Fibroblast of lung (primary cell): ENCODE measurements at regions not wholly inside any gene's neighbourhood (a gene's known extent, or its start where the extent isn't known, plus 50 kb on each side); places are given as distances from the start of the nearest gene placed in this dataset.

ENCODE experiments used
- DNase-seq, 2 donors: peaks; one replicate each; pipeline versions ENCODE4 v3.0.0 to v3.0.0-alpha.2; 2010; ENCODE audit warnings: low read depth in 2 of 2
- H2AFZ ChIP-seq: 2 replicates; pipeline ENCODE4 v1.5.1; 2012; ENCODE audit warnings: low read length, control low read depth, inconsistent platforms
- H3K27ac ChIP-seq: 2 replicates; pipeline ENCODE4 v1.5.1; 2011; ENCODE audit warnings: low read length, control low read depth; ENCODE audit not compliant: insufficient read depth
- H3K27me3 ChIP-seq: 2 replicates; pipeline ENCODE4 v1.5.1; 2011; ENCODE audit warnings: mild to moderate bottlenecking, low read length; ENCODE audit not compliant: control insufficient read depth, insufficient read depth
- H3K36me3 ChIP-seq: 2 replicates; pipeline ENCODE4 v1.5.1; 2011; ENCODE audit warnings: low read length; ENCODE audit not compliant: control insufficient read depth, insufficient read depth
- H3K4me1 ChIP-seq: 2 replicates; pipeline ENCODE4 v1.5.1; 2011; ENCODE audit warnings: low read length; ENCODE audit not compliant: control insufficient read depth, insufficient read depth; ENCODE audit errors: extremely low read depth
- H3K4me2 ChIP-seq: 2 replicates; pipeline ENCODE4 v1.5.1; 2011; ENCODE audit warnings: low read length, control low read depth; ENCODE audit not compliant: insufficient read depth; ENCODE audit errors: extremely low read depth
- H3K4me3 ChIP-seq, 4 experiments: fragments of 200-600 bp in 1 of 4; sonication (generic) in 1 of 4; replicated peaks in 1 of 4; 2 replicates each; pipeline ENCODE4 v1.5.1; 2011 to 2016; ENCODE audit warnings: low read length in 4 of 4, low read depth in 3 of 4, mild to moderate bottlenecking in 3 of 4, control low read depth in 2 of 4, inconsistent platforms in 1 of 4, mixed read lengths in 1 of 4; ENCODE audit not compliant: insufficient read depth in 1 of 4; ENCODE audit errors: control extremely low read depth in 1 of 4
- H3K79me2 ChIP-seq: 2 replicates; pipeline ENCODE4 v1.5.1; 2012; ENCODE audit warnings: mild to moderate bottlenecking, low read length, inconsistent platforms; ENCODE audit not compliant: control insufficient read depth, insufficient read depth
- H3K9ac ChIP-seq: 2 replicates; pipeline ENCODE4 v1.5.1; 2011; ENCODE audit warnings: mild to moderate bottlenecking, low read length, control low read depth; ENCODE audit not compliant: insufficient read depth
- H3K9me3 ChIP-seq: 2 replicates; pipeline ENCODE4 v1.5.1; 2012; ENCODE audit warnings: low read depth, low read length; ENCODE audit not compliant: control insufficient read depth, insufficient read depth
- H4K20me1 ChIP-seq: 2 replicates; pipeline ENCODE4 v1.5.1; 2011; ENCODE audit warnings: low read length; ENCODE audit not compliant: control insufficient read depth, insufficient read depth; ENCODE audit errors: extremely low read depth
- CTCF ChIP-seq, 2 donors: IDR thresholded peaks in 1 of 2; conservative IDR thresholded peaks in 1 of 2; 1 replicate in 1 of 2; 2 replicates in 1 of 2; pipeline ENCODE4 v1.5.1; 2011 to 2012; ENCODE audit warnings: low read length in 2 of 2, control low read depth in 1 of 2, inconsistent platforms in 1 of 2, low read depth in 1 of 2, mild to moderate bottlenecking in 1 of 2
- EZH2 ChIP-seq: IDR thresholded peaks from 2 replicates; pipeline ENCODE4 v1.5.1; 2012; ENCODE audit warnings: low read length, control low read depth, mild to moderate bottlenecking; ENCODE audit errors: missing control alignments

GRCh38 chr7:34365011-34365410 lies 293.0 kb upstream of the NPSR1 start:
- Histone ChIP-seq H3K27ac (no peak overlapping the region), H3K4me1 (no peaks in the 10 kb centered on the region), H3K9ac (no peak overlapping the region), H4K20me1 (no peaks in the 10 kb centered on the region), H2AFZ (no peak overlapping the region), H3K4me3 (no peak overlapping the region), H3K4me2 (no peak overlapping the region), H3K79me2 (no peaks in the 10 kb centered on the region), H3K36me3 (no peaks in the 10 kb centered on the region), H3K9me3 (no peaks in the 10 kb centered on the region), H3K27me3 (no peaks in the 10 kb centered on the region)
- DNase-seq: no peak
- TF ChIP-seq EZH2 (no peak), CTCF (conservative IDR thresholded peaks at IDR 0.05 in 1 of 2, IDR thresholded peaks at IDR 0.05 in 1 of 2; ENCODE audit: low read depth in 1 of 2, low read length in 2 of 2) (no peak)

GRCh38 chr7:34365611-34366010 lies 292.4 kb upstream of the NPSR1 start:
- Histone ChIP-seq H3K4me2 (no peak overlapping the region), H4K20me1 (no peaks in the 10 kb centered on the region), H3K4me1 (no peaks in the 10 kb centered on the region), H3K27ac (no peak overlapping the region), H3K4me3 (no peak overlapping the region), H3K36me3 (no peaks in the 10 kb centered on the region), H3K9me3 (no peaks in the 10 kb centered on the region), H3K9ac (no peak overlapping the region), H2AFZ (no peak overlapping the region), H3K27me3 (no peaks in the 10 kb centered on the region), H3K79me2 (no peaks in the 10 kb centered on the region)
- no peak for DNase-seq
- TF ChIP-seq EZH2: no peak

- TF ChIP-seq EZH2 (no peak), CTCF (conservative IDR thresholded peaks at IDR 0.05 in 1 of 2, IDR thresholded peaks at IDR 0.05 in 1 of 2; ENCODE audit: low read depth in 1 of 2, low read length in 2 of 2) (no peak)
- no peaks in the 10 kb centered on the region for H3K9me3 ChIP-seq
- H3K9ac ChIP-seq: no peak overlapping the region
- H3K27me3 ChIP-seq: no peaks in the 10 kb centered on the region
- H3K4me3 ChIP-seq: no peak overlapping the region
- no peaks in the 10 kb centered on the region for H3K4me1 ChIP-seq
- DNase-seq: no peak
- H3K36me3 ChIP-seq: no peaks in the 10 kb centered on the region
- no peaks in the 10 kb centered on the region for H3K79me2 ChIP-seq
- no peak overlapping the region for H3K27ac ChIP-seq
- H2AFZ ChIP-seq: no peak overlapping the region
- H3K4me2 ChIP-seq: no peak overlapping the region
- H4K20me1 ChIP-seq: no peaks in the 10 kb centered on the region
Measured at GRCh38 chr7:34371922-34372321, 286.1 kb upstream of the NPSR1 start.

GRCh38 chr7:34373940-34374339 lies 284.1 kb upstream of the NPSR1 start:
- Histone ChIP-seq H3K4me1 (no peaks in the 10 kb centered on the region), H3K9me3 (no peaks in the 10 kb centered on the region), H3K27me3 (no peaks in the 10 kb centered on the region), H3K4me2 (no peak overlapping the region), H3K36me3 (no peaks in the 10 kb centered on the region), H4K20me1 (no peaks in the 10 kb centered on the region), H3K9ac (no peak overlapping the region), H3K4me3 (no peak overlapping the region), H3K79me2 (no peaks in the 10 kb centered on the region), H3K27ac (no peak overlapping the region), H2AFZ (no peak overlapping the region)
- no peak for DNase-seq
- TF ChIP-seq CTCF (conservative IDR thresholded peaks at IDR 0.05 in 1 of 2, IDR thresholded peaks at IDR 0.05 in 1 of 2; ENCODE audit: low read depth in 1 of 2, low read length in 2 of 2) (no peak), EZH2 (no peak)
